ENCODE measurements at regions not wholly inside any gene's neighbourhood (a gene's known extent, or its start where the extent isn't known, plus 50 kb on each side); places are given as distances from the start of the nearest gene placed in this dataset.

GRCh38 chr11:69386594-69387408, 92.8 kb downstream of the MYEOV start:
- H3K27ac ChIP-seq (ENCODE audit: insufficient read length, low read depth, low read length): no peak overlapping the region
- H3K18ac ChIP-seq (ENCODE audit: insufficient read length, low read depth, low read length): no peak overlapping the region
- no peaks in the 10 kb centered on the region for H4K20me1 ChIP-seq (ENCODE audit: control insufficient read depth, insufficient read depth, insufficient read length)
- H4K5ac ChIP-seq (ENCODE audit: insufficient read length, low read depth, low read length): no peak overlapping the region
- no peak overlapping the region for H2AK5ac ChIP-seq (ENCODE audit: insufficient read length, low read length)
- peaks cover 25 to 26% of the 10 kb centered on the region in 2 experiments for H3K9me3 Mint-ChIP-seq
- no peak overlapping the region for H3K4me2 ChIP-seq (ENCODE audit: insufficient read depth, insufficient read length, low read length)
- no peaks in the 10 kb centered on the region for H3K79me1 ChIP-seq (ENCODE audit: insufficient read depth, low read depth, low read length, poor library complexity, severe bottlenecking)
- no peak overlapping the region for H3K14ac ChIP-seq (ENCODE audit: insufficient read depth, low read length)
- peaks cover 12% of the 10 kb centered on the region for H3K9me3 ChIP-seq (ENCODE audit: control insufficient read depth, low read depth, low read length)
- H2BK15ac ChIP-seq (ENCODE audit: low read depth, low read length): no peak overlapping the region
- no peak overlapping the region for H3K4me3 Mint-ChIP-seq
- no peak overlapping the region for H3T11ph ChIP-seq (ENCODE audit: low read length)
- H3K9ac ChIP-seq (ENCODE audit: extremely low read depth, insufficient read length, low read length): no peak overlapping the region
- H3K27me3 ChIP-seq (ENCODE audit: insufficient read depth, low read length): no peaks in the 10 kb centered on the region
- no peak for TF ChIP-seq CTCF (conservative IDR thresholded peaks at IDR 0.05)
- peaks cover 0 to 24% (median 14%) of the 10 kb centered on the region in 3 experiments; a peak in 6 of 7 replicates for H3K36me3 Mint-ChIP-seq (ENCODE audit: insufficient read depth in 1 of 3, low read depth in 3 of 3)
- peak overlapping the region in 1 of 3 experiments; percentile 15; a peak in 2 of 7 replicates for H3K27ac Mint-ChIP-seq
- H2BK120ac ChIP-seq (ENCODE audit: low read depth, low read length, poor library complexity, severe bottlenecking): no peak overlapping the region
- peaks cover 2% of the 10 kb centered on the region; the same call in 1 of the 2 replicates for H3K4me1 ChIP-seq (ENCODE audit: insufficient read depth, low read length)
- H2BK20ac ChIP-seq (ENCODE audit: low read depth, low read length, poor library complexity, severe bottlenecking): no peak overlapping the region
- H3K4ac ChIP-seq (ENCODE audit: low read depth, low read length): no peak overlapping the region
- no peak overlapping the region for H2AFZ ChIP-seq (ENCODE audit: low read length)
- H4K91ac ChIP-seq (ENCODE audit: insufficient read length, low read depth, low read length): no peak overlapping the region
- H3K56ac ChIP-seq (ENCODE audit: insufficient read length, low read depth, low read length): no peak overlapping the region
- no peaks in the 10 kb centered on the region for H3K23me2 ChIP-seq (ENCODE audit: insufficient read length, low read depth, low read length, poor library complexity, severe bottlenecking)
- no peak overlapping the region for H2BK5ac ChIP-seq (ENCODE audit: insufficient read length, low read length)
- no peak overlapping the region for H4K8ac ChIP-seq (replicated peaks; ENCODE audit: insufficient read length, low read depth, low read length)
- WGBS (ENCODE audit: extremely low coverage, insufficient read length, low lambda C conversion rate): no CpG with 5 or more reads among the region's 8 CpGs
- no peak overlapping the region for H2BK12ac ChIP-seq (ENCODE audit: insufficient read length, low read depth, low read length)
- H3K27me3 Mint-ChIP-seq (ENCODE audit: low read depth): peaks cover 4% of the 10 kb centered on the region
- no peak overlapping the region for H3K23ac ChIP-seq (ENCODE audit: insufficient read length, low read depth, low read length)
- no peak for DNase-seq
- no peaks in the 10 kb centered on the region for H3K79me2 ChIP-seq (ENCODE audit: insufficient read depth, low read length)
- H3K4me1 Mint-ChIP-seq: peaks cover 4 to 6% of the 10 kb centered on the region in 2 experiments; a peak in 3 of 4 replicates

Measured in H9 (cell line).